HG02943 (cell line): ENCODE measurements at regions not wholly inside any gene's neighbourhood (a gene's known extent, or its start where the extent isn't known, plus 50 kb on each side); places are given as distances from the start of the nearest gene placed in this dataset.
"Not testable (repeated sequence)": the region's sequence is repeated elsewhere in the genome, so short reads cannot be mapped to it uniquely, and the experiment has no call there.

Experiments used
- ATAC-seq: cut with Tn5 transposase; IDR thresholded peaks from one replicate; pipeline ENCODE4 v1.9.1; 2021; ENCODE audit warnings: mild to moderate bottlenecking, low read depth, moderate library complexity; ENCODE audit not compliant: unreplicated experiment

DNA sequence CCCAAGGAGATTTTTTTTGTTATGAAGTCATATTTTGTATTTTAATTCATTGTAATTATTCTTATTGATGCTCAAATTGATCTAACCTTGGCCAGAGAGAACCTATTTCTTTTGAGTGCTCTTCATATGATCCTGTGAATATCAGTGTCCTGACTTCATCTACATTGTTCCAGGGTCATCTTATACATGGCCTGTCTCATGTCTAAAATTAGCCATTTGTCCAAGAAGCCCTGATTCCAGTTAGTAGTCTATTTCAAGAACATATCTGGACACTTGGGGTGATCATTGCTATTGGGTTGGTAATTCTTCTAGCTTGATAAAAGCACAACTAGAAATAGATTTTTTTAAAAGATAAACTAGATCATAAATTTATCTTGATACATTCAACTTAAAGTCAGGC is 266.2 kb downstream of the SPRY1 start:
- ATAC-seq, result no peak

DNA sequence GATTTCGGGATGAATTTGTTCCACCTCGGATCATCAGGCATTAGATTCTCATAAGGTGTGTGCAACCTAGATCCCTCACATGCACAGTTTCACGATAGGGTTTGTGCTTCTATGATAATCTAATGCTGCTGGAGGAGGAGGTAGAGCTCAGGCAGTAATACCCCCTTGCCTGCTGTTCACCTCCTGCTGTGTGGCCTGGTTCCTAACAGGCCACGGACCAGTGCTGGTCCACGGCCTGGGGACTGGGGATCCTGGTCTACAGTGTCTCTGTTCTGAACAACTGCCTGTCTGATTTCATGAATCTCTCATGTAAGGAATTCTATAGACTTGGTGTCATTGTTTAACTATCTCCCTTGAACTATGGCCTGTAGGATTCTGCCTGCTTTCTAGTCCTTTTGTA is 269.9 kb downstream of the SPRY1 start:
- no peak for ATAC-seq

DNA sequence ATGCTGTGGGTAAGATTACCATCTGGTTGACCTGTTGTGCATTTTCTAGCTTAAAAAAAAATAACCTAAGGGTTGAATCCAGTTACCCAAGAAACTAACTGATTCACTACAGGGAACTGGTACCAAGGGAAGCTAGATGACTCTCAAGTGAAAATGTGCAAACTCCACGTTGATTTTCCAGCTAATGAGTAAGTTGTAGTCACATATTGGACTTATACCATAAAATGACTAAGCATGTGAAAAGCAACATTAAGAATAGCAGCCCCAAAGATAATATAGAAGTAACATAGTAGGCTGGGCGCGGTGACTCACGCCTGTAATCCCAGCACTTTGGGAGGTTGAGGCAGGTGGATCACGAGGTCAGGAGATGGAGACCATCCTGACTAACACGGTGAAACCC is 270.9 kb downstream of the SPRY1 start:
- ATAC-seq, result no peak

DNA sequence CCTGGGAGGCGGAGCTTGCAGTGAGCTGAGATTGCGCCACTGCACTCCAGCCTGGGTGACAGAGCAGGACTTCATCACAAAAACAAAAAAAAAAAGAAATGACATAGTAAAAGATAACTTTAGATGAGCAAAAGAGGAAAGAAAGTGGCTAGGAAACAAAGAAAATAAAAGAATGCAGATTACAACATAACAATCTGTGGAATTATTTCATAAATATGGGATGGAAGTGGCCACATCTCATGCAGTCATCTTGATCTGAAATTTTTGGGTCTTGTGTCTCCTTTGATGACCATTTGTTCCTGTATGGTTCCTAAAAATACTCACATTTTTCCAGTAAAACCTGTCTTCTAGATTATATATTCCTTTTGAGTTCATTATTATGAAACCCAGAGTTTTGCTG is 271.4 kb downstream of the SPRY1 start:
- ATAC-seq, result no peak

DNA sequence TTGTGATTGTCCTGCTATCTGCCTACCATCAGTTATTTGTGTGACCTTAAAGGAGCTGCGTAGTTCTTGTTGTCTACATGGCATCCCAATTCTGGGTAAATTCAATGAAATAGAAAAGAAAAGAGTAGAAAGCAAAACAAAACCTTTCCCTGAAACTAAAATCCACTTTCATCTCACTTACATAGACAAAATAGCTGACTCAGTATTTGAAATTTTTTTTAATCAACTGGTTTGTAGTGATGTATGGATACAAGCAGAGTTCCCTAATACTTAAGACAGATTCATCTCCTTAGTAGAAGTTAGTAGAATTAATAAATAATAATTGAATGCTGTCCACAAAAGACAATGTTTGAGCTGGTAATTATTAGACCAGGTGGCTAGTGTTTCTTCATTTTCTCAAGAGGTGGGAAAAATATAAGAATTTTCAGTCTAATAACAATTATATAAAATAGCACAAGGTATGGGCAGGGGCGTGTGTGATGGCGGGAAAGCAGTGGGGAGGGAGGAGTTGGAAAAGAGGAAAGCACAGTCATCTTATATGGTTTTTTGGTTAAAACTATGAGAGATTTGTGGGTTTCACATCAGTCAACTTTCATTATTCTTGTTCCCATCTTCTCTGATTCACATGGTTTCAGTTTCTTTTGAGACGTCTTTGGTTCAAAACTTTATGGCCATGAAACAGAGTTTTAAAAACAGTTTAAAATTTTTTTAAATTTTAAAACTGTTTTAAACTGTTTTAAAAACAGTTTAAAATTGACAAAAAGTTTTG is 275.2 kb downstream of the SPRY1 start:
- ATAC-seq, result peak; percentile 92

DNA sequence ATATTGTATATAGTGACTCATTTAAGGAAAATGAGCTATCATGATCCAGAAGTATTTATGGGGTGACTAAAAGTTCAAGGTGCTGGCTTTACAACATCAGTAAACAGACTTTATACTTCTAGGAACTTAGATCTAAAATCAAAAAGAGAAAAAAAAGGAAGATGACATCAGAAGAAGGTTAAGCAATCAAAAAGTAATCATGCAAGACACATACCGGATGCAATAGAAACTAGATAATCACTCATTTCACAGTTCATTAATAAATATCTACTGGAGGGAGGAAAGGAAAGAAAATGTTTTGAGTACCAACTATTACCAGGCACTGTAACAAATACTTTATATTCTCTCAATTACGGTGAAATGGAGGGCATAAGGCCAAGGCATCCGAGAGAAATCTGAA is 276.4 kb downstream of the SPRY1 start:
- ATAC-seq, result no peak

DNA sequence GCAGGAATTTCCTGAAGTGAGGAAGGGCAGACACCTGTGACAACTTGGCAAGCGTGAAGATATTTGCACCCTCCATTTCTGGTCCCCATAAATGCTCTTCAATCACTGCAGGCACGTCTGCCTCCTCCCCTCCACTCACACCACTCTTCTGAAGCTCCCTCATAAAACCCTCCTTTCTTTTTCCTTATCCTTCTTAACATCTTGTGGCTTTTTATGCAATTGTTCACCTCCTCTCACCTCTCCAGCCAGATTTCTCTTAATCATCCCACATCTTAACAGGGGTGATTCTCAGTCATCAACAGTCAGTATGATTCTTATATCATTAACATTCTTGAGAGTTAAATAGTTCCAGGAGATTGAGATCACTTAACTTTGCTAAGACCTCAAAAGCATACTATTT is 277.4 kb downstream of the SPRY1 start:
- ATAC-seq, result no peak

DNA sequence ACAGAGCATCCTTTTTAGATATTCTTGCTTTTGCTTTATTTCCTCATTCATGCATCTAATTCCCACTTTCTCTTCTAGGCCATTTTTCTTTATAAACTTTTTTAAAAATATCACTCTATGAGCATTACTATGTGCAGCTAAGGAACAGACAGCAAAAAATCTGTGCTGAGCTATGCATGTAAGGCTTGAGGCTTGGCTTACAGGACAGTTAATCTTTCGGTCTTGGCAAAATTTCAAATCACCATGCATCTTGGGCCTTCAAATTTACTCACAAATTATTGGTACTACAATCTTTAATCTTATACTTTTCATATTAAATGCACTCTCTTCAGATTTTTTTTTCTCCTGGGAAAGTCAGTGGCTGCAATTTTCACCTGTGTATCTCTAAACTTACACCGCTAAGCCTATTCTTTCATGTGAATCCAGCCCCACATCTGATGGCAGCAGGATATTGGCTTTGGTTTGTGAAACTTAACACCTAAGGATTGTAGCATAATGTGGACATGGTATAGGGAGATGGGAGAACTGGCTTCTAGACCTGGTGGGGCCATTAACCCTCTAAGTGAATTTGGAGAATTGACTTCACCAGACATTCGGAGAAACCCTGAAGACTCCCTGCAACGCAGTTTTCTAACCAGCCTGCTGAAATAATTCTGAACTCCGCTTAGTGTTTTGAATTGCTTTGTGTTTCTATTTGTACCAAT is 278.3 kb downstream of the SPRY1 start:
- no peak for ATAC-seq

DNA sequence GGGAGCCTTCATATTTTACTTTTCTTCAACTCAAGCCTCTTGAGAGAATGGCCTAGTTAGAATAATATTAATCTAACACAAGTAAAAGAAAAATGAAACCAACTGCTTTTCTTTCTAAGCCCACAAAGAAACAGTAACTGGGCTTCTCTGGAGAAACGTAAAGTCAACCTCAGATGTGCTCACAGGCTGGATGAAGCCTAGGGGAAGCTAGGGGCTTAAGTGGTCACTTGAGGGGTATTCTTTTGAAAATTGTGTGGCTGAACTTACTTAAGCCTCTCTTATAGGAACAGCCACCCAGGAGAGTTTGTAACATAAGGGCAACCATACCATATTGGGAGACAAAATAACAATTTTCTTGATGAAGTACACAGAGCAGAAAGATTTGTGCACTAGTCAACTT is 279.0 kb downstream of the SPRY1 start:
- ATAC-seq, result no peak

DNA sequence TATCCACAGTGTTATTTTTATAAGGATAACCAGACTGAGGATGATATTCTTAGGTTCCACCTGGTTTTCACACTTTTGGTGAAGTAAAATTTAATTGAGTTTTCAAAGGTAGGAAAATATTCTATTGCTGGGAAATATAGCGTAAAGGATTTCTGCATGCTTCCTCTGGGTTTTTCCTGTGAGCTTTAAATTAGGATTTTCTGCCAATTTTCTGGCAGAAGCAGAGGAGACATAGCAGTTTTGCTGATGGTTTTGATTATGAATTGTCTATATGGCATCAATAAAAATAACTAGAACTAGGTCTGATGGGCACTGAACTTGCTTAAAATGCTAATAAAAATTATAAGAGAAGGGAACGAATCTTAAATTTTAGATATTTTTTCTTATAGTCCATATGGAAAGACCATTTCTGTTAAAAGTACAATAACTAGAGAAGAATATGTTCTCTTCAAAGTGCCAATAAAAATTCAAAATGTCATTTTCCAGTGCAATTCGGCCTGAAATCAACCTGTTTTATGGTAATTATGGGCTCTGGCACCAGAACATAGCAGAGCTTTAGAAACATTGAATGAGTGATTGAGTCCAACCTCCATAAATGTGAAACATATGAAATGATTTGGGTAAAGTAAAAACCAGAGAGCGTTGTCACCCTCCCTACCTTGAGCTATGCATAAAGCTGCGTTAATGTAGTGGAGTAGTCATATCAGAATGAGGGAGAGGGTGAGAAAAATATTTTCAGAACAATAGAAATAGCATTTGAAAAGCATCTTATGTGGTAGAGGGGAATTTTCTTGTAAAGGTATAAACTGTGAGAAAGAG is 279.7 kb downstream of the SPRY1 start:
- no peak for ATAC-seq

DNA sequence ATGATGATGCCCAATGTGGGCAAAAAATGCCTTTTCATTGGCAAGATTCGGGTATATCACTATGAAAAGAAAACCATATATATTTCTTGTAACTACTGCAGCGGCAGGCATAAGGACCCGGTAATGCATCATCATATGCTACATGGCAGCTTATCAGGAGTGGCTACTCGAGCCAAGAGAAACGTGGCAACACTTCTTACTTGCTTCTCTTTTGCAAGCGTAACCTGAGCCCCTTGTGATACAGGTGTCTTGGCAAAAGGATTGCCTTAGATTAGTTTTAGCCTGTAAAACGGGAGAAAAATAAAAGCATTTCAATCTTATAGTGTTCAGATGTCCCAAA is 280.3 kb downstream of the SPRY1 start:
- ATAC-seq, result no peak

DNA sequence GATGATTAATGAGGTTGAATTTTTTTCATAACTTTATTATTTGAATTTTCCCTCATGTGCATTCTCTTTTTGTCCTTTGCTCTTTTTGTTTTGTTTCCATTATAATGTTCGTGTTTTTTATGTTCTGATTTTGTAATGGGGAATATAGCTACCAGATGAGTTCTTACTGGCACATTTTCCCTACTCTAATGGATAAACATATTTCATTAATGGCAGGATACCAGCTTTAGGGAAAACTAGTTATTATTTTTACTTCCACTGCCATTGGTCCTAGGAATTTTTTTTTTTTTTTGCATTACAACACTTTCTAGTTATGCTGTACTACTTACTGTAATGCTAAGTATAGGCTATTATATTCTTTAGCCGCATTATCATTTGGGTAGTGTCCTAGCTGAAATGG is 286.3 kb downstream of the SPRY1 start:
- no peak for ATAC-seq

DNA sequence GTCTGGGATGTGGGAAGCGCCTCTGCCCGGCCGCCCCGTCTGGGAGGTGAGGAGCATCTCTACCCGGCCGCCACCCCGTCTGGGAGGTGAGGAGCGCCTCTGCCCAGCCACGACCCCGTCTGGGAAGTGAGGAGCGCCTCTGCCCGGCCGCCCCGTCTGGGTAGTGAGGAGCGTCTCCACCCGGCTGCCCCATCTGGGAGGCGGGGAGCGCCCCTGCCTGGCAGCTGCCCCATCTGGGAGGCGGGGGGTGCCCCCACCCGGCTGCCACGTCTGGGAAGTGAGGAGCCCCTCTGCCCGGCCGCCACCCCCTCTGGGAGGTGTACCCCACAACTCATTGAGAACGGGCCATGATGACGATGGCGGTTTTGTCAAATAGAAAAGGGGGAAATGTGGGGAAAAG is 288.3 kb downstream of the SPRY1 start:
- ATAC-seq, result not testable (repeated sequence)

DNA sequence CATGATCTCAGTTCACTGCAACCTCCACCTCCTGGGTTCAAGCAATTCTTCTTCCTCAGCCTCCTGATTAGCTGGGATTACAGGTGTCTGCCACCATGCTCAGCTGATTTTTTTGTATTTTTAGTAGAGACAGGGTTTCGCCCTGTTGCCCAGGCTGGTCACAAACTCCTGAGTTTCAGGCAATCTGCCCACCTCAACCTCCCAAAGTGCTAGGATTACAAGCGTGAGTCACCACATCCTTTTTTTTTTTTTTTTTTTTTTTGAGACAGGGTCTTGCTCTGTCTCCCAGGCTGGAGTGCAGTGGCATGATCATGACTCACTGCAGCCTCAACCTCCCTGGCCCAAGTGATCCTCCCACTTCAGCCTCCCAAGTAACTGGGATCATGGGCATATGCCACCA is 298.9 kb downstream of the SPRY1 start:
- not testable (repeated sequence) for ATAC-seq

DNA sequence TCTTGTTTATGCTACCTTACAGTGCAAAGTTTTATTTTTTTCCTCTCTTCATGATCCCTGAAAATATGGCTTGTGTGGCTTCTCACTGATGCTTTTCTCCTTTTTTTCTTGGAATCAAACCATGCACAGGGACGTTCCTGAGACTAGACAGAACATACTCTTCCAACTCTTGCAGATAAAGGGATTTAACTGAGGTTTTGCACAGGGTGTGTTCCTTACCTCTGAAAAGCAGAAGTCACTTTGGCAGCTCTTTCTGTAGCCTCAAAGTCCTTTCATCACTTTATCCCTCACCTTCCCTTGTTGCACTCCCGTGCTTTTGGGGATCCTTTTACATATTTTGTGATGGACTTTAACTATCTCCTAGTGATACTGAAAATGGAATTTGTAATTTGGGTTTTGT is 300.1 kb downstream of the SPRY1 start:
- ATAC-seq, result no peak

DNA sequence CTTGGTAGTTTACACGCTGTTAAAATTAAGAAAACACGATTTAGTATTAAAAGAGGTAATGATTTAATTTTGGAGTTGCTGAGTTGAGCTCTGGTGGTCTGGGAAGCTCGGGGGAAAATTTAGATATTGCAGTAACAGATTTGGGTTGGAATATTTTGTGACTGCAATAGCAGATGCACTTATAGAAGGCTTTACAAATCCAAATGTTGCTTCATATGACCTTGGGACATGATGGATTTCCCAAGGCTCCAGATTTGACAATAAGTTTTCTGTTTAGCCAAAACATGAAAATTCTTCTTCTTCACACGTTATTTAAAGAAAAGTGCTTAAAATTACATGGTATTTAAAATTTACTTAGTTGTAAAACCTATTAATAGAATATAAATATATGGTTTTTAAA is 302.0 kb downstream of the SPRY1 start:
- no peak for ATAC-seq

DNA sequence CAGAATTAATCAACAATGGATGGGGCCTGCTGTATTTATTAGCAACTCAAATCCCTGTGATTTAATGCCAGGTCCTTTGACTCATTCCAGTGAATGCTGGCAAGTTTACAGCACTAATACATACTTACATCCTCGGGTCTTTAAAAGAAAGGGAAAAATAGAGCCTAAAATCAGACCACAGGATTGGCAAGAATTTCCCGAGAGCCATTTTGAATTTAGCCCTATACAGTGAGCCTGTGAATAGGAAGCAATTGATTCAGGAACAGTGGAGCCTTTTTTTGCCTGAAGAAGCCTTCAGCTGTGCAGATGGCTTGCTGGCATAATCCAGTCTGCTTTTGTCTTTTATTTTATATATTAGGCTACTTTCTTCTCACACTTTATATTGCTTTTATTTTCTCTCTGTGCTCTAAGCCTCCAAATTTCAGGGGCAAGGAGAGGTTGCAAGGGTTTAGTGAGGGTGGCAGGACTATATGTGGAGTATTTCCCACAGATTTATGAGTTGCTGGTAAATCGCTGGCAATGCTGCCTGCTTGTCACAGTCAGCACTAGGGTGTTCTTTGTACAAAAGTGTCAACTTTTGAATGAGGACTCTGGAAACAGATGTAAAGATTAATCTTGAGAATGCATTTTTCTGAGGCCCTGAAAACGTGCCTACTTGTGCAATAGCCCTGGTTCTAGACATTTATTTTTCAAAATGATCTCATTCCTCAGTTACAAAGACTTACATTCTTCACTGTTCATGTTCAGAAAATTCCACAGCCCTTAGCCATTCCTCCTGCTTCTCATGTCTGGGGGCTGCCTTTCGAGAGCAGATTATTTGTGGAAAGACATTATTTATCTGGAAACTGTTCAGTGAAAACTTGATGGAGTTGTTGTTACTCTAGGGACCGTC is 303.5 kb downstream of the SPRY1 start:
- ATAC-seq, result no peak

DNA sequence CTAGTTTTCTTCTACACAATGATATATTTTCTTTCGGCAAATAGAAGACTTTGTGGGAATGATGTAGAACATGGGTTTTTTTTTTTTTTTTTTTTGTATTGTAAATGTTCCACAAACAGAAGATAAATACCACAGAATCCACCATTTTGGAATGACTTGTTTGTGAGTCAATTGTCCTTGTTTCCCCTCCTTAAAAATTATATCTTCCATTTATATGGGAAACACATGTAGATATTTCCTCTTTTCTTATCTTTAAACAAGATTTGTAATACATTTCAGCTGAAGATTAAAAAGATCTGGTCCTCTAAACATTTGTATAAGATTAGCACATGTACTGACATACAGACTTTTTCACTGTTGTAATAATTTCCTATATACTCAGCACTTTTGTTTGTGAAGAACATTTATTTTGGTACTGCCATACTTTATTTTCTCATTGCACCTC is 304.6 kb downstream of the SPRY1 start:
- ATAC-seq, result no peak

DNA sequence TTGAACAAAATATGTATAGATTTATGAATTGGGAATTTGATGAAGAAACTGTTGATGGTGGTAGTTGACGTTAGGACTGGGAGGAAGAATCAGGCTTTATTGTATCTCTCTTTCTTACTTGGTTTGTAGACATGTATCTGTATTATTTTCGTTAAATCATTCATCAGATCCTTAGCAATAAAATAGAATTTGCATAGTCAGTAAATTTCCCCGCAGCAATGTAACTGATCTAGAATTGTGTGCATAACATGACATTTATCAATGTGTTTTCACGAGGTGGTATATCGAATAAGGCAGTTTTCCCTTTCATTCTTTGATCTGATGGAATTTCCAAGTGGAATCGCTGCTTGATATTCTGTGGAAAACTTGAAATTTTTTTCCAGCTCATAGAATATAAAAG is 308.8 kb downstream of the SPRY1 start:
- no peak for ATAC-seq

DNA sequence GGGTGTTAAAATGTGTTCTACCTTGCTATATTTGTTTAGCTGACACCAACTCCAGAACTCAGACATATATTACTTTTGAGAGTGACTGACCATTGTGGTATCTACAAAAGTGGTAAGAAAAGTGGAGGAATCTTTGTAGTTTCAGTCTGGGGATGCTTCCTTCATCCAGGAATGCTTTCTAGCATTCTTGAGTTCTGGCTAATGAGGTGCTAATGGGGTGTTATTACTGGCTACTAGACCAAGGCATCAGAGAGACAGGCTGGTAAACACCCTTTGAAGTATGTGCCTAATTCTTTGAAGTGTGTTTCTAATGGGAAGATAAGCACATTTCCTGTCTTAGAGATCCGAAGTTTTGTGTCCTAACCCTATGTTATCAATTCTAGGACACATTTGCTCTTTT is 310.4 kb downstream of the SPRY1 start:
- ATAC-seq, result no peak

DNA sequence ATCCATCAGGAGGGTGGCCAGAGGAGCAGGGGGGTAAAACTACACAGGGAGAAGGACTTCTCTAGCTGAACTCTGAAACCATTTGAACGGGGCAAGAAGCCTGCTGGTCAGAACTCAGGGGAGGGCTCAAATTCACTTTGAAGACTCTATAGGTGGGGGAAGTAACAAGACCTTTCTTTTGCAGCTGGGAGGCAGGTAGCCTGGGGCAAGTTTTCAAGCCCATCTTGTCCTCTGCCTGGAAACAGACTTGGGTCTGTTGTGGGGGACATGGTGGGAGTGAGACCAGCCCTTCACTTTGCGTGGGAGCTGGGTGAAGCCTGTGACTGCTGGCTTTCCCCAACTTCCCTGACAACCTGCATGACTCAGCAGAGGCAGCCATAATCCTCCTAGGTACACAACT is 312.3 kb downstream of the SPRY1 start:
- ATAC-seq, result no peak
